NCI-H1436 treated with DMSO at 0.1 percent for 48 hours (cell line): ENCODE measurements at regions not wholly inside any gene's neighbourhood (a gene's known extent, or its start where the extent isn't known, plus 50 kb on each side); places are given as distances from the start of the nearest gene placed in this dataset.
"Not testable (repeated sequence)": the region's sequence is repeated elsewhere in the genome, so short reads cannot be mapped to it uniquely, and the experiment has no call there.

ENCODE experiments used
- DNase-seq: peaks from one replicate; lab custom pipeline; 2025; lab: John Stamatoyannopoulos, UW

GRCh38 chr6:165167861-165168260, 141.5 kb downstream of the C6orf118 start:
- DNase-seq, result no peak

GRCh38 chr6:165167311-165167710, 142.1 kb downstream of the C6orf118 start:
- DNase-seq, result no peak

GRCh38 chr6:165163519-165163918, 145.9 kb downstream of the C6orf118 start:
- DNase-seq, result no peak

GRCh38 chr6:165159460-165159859, 149.9 kb downstream of the C6orf118 start:
- DNase-seq, result no peak

- no peak for DNase-seq
Observed at GRCh38 chr6:165146456-165146855, 162.9 kb downstream of the C6orf118 start.

GRCh38 chr6:165135889-165136288, 173.5 kb downstream of the C6orf118 start:
- DNase-seq, result no peak

- DNase-seq, result no peak
Observed at GRCh38 chr6:165129086-165129485, 180.3 kb downstream of the C6orf118 start.

- not testable (repeated sequence) for DNase-seq
Observed at GRCh38 chr6:165127743-165128142, 181.7 kb downstream of the C6orf118 start.

- not testable (repeated sequence) for DNase-seq
Observed at GRCh38 chr6:165124681-165125080, 184.7 kb downstream of the C6orf118 start.

GRCh38 chr6:165119231-165120020, 190.0 kb downstream of the C6orf118 start:
- no peak for DNase-seq

- no peak for DNase-seq
Observed at GRCh38 chr6:165118736-165119135, 190.7 kb downstream of the C6orf118 start.

- DNase-seq, result no peak
Observed at GRCh38 chr6:165117806-165118205, 191.6 kb downstream of the C6orf118 start.

- no peak for DNase-seq
Observed at GRCh38 chr6:165117121-165117520, 192.3 kb downstream of the C6orf118 start.

GRCh38 chr6:165110860-165111259, 198.5 kb downstream of the C6orf118 start:
- DNase-seq, result no peak

- no peak for DNase-seq
Observed at GRCh38 chr6:165109011-165109410, 200.4 kb downstream of the C6orf118 start.

GRCh38 chr6:165106261-165106660, 203.1 kb downstream of the C6orf118 start:
- DNase-seq, result no peak

GRCh38 chr6:165098165-165098564, 211.2 kb downstream of the C6orf118 start:
- DNase-seq, result no peak

- DNase-seq, result no peak
Observed at GRCh38 chr6:165096868-165097267, 212.5 kb downstream of the C6orf118 start.

- DNase-seq, result no peak
Observed at GRCh38 chr6:165096209-165096608, 213.2 kb downstream of the C6orf118 start.

GRCh38 chr6:165092881-165093595, 216.4 kb downstream of the C6orf118 start:
- no peak for DNase-seq

GRCh38 chr6:165091121-165091785, 218.2 kb downstream of the C6orf118 start:
- no peak for DNase-seq

GRCh38 chr6:165090242-165090641, 219.2 kb downstream of the C6orf118 start:
- no peak for DNase-seq

GRCh38 chr6:165086814-165087213, 222.6 kb downstream of the C6orf118 start:
- no peak for DNase-seq
